KMS-11 (cell line): ENCODE measurements at regions not wholly inside any gene's neighbourhood (a gene's known extent, or its start where the extent isn't known, plus 50 kb on each side); places are given as distances from the start of the nearest gene placed in this dataset.

Source experiments
- H2AFZ ChIP-seq: fragments of 200-600 bp; sonication (generic); 2 replicates; pipeline ENCODE4 v1.6.1; 2016; ENCODE audit warnings: antibody characterized with exemption, mixed run types, low read depth
- H3K27ac ChIP-seq: fragments of 200-600 bp; sonication (generic); 2 replicates; pipeline ENCODE4 v1.6.1; 2016; ENCODE audit warnings: mild to moderate bottlenecking, mixed run types
- H3K27me3 ChIP-seq: fragments of 200-600 bp; sonication (generic); 2 replicates; pipeline ENCODE4 v1.6.1; 2017; ENCODE audit warnings: mild to moderate bottlenecking, low read depth, mixed run types, moderate library complexity; ENCODE audit not compliant: insufficient read depth
- H3K36me3 ChIP-seq: fragments of 200-600 bp; sonication (generic); 2 replicates; pipeline ENCODE4 v1.6.1; 2017; ENCODE audit warnings: mild to moderate bottlenecking, mixed run types; ENCODE audit not compliant: insufficient read depth
- H3K4me1 ChIP-seq: fragments of 200-600 bp; sonication (generic); 2 replicates; pipeline ENCODE4 v1.6.1; 2016; ENCODE audit warnings: mild to moderate bottlenecking, low read depth, mixed run types; ENCODE audit not compliant: poor library complexity, severe bottlenecking
- H3K4me2 ChIP-seq: fragments of 200-600 bp; sonication (generic); 2 replicates; pipeline ENCODE4 v1.7.0; 2016; ENCODE audit warnings: mild to moderate bottlenecking, mixed run types
- H3K4me3 ChIP-seq: fragments of 200-600 bp; sonication (generic); IDR thresholded peaks from 2 replicates; pipeline ENCODE4 v1.6.1; 2017; ENCODE audit warnings: low read depth, low read length, mixed read lengths; ENCODE audit not compliant: insufficient read depth
- H3K79me2 ChIP-seq: fragments of 200-600 bp; sonication (generic); 2 replicates; pipeline ENCODE4 v1.6.1; 2016; ENCODE audit warnings: low read depth, mixed run types; ENCODE audit not compliant: insufficient read depth
- H3K9ac ChIP-seq: fragments of 200-600 bp; sonication (generic); 2 replicates; pipeline ENCODE4 v1.6.1; 2016; ENCODE audit warnings: mild to moderate bottlenecking, mixed run types
- H4K20me1 ChIP-seq: fragments of 200-600 bp; sonication (generic); 2 replicates; pipeline ENCODE4 v1.6.1; 2016; ENCODE audit warnings: mild to moderate bottlenecking, mixed run types; ENCODE audit not compliant: insufficient read depth
- TF ChIP-seq, protein P1 (sequence below): fragments of 200-600 bp; sonication (generic); conservative IDR thresholded peaks from 2 replicates; pipeline ENCODE4 v1.6.1; 2017; ENCODE audit warnings: low read depth, mild to moderate bottlenecking, antibody characterized with exemption, low read length, moderate library complexity, mixed read lengths

DNA sequence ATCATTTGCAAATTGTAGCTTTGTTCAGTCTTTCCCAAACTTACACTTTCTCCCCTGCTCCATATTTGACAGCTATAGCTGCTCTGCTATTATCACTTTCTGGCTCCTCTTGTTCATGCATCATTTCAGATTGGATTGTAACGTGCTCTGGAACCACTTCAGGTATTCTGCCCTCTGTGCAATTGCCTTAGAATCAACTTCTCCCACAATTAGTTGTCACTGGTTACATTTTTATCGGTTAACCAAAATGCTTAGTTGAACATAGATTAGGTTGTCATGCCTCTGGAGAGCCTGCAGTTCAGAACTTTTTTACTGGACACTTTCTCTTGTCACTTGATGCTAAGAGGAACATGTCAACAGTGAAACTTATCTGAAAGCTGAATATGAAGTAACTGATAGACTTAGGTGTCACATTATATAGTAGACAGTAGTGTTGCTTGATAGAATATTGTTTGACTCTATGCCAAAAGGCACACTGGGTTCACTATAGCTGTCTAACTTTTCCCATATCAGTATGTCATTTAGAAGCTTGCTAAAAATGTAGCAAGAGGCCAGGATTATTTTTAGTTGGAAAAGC is 127.7 kb upstream of the PTPRK start:
- Histone ChIP-seq H2AFZ (no peak overlapping the region), H3K4me3 (no peak overlapping the region), H3K27me3 (no peaks in the 10 kb centered on the region), H3K4me2 (no peak overlapping the region), H4K20me1 (no peaks in the 10 kb centered on the region), H3K27ac (no peak overlapping the region), H3K79me2 (no peaks in the 10 kb centered on the region), H3K9ac (no peak overlapping the region), H3K36me3 (no peaks in the 10 kb centered on the region), H3K4me1 (no peaks in the 10 kb centered on the region)
- TF ChIP-seq, protein P1, sequence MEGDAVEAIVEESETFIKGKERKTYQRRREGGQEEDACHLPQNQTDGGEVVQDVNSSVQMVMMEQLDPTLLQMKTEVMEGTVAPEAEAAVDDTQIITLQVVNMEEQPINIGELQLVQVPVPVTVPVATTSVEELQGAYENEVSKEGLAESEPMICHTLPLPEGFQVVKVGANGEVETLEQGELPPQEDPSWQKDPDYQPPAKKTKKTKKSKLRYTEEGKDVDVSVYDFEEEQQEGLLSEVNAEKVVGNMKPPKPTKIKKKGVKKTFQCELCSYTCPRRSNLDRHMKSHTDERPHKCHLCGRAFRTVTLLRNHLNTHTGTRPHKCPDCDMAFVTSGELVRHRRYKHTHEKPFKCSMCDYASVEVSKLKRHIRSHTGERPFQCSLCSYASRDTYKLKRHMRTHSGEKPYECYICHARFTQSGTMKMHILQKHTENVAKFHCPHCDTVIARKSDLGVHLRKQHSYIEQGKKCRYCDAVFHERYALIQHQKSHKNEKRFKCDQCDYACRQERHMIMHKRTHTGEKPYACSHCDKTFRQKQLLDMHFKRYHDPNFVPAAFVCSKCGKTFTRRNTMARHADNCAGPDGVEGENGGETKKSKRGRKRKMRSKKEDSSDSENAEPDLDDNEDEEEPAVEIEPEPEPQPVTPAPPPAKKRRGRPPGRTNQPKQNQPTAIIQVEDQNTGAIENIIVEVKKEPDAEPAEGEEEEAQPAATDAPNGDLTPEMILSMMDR, result no peak

DNA sequence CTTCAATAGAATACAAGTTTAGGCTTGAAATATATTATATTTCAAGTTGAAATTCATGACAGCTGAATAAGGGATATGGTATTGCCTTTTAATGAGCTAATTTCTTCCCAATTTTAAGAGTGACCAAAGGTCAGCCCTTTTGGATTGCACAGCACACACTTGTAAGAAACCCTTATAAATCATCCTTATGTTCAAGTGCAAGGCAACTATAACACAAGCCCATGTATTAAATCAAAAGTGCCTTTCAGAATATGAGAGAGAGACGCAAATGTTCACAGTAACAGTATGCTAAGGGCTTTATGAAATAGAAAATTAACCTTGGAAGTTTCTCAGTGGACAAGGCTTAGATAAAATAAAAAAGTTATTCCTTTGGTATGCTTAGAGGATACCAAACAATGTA is 121.7 kb upstream of the PTPRK start:
- Histone ChIP-seq H3K4me2 (no peak overlapping the region), H3K4me3 (no peak overlapping the region), H3K27me3 (no peaks in the 10 kb centered on the region), H3K9ac (no peak overlapping the region), H3K36me3 (no peaks in the 10 kb centered on the region), H3K27ac (no peak overlapping the region), H3K79me2 (no peaks in the 10 kb centered on the region), H3K4me1 (no peaks in the 10 kb centered on the region), H2AFZ (no peak overlapping the region), H4K20me1 (no peaks in the 10 kb centered on the region)
- TF ChIP-seq, protein P1, result no peak

DNA sequence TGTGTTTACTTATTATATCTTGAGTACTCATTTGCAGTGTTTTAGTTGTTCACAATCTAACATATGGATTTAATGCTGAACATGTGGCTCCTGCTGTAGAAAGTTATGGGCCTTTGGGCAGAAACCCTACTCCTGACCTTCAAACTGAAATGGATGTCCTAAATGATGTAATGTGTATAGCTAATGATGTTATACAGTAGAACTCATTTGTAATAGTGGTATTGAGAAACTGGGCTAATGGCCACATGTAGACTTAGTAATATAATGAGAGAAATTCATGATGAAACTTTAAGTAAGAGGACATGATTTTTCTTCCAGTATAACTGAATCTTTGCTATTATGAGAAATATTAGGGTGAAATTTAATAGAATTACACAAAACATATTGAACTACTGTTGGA is 121.3 kb upstream of the PTPRK start:
- Histone ChIP-seq H2AFZ (no peak overlapping the region), H3K79me2 (no peaks in the 10 kb centered on the region), H3K27ac (no peak overlapping the region), H3K27me3 (no peaks in the 10 kb centered on the region), H3K4me2 (no peak overlapping the region), H3K4me3 (no peak overlapping the region), H4K20me1 (no peaks in the 10 kb centered on the region), H3K4me1 (no peaks in the 10 kb centered on the region), H3K9ac (no peak overlapping the region), H3K36me3 (no peaks in the 10 kb centered on the region)
- TF ChIP-seq, protein P1, result no peak

DNA sequence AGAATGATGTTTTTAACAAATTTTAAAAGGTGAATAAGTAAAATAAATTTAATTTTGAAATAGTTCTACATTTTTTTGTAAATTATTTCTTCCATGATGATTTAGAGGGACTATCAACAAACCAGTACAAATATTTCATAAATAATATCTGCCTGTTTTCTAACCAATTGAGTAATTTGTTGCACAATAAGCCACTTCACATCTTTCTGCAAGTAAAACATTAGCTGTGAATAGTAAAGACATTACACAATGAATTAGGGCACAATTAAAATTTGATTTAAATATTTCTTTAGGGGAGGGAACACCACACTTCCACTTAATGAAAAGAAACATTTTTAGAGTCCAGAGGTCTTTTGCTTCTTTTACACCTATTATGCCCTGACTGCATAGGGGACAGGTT is 118.4 kb upstream of the PTPRK start:
- H3K9ac ChIP-seq, result no peak overlapping the region
- no peak overlapping the region for H2AFZ ChIP-seq
- H3K4me2 ChIP-seq, result no peak overlapping the region
- no peak overlapping the region for H3K27ac ChIP-seq
- no peaks in the 10 kb centered on the region for H3K27me3 ChIP-seq
- H3K4me3 ChIP-seq, result no peak overlapping the region
- no peaks in the 10 kb centered on the region for H3K36me3 ChIP-seq
- H3K79me2 ChIP-seq, result no peaks in the 10 kb centered on the region
- TF ChIP-seq, protein P1, result no peak
- H3K4me1 ChIP-seq, result no peaks in the 10 kb centered on the region
- no peaks in the 10 kb centered on the region for H4K20me1 ChIP-seq
